Astrocyte (in vitro differentiated cells and primary cell): ENCODE measurements at regions not wholly inside any gene's neighbourhood (a gene's known extent, or its start where the extent isn't known, plus 50 kb on each side); places are given as distances from the start of the nearest gene placed in this dataset.

Source experiments
- DNase-seq: peaks from one replicate; pipeline ENCODE4 v3.0.0-alpha.2; 2010; ENCODE audit warnings: low read depth
- FAIRE-seq: peaks from 2 replicates; lab custom pipeline; 2011; peaks lifted over from hg19 to GRCh38; lab: Jason Lieb, UNC
- H2AFZ ChIP-seq: 2 replicates; pipeline ENCODE4 v1.6.0; 2012; ENCODE audit warnings: low read depth, low read length, inconsistent platforms
- H3K27ac ChIP-seq: 2 replicates; pipeline ENCODE4 v1.5.1; 2011; ENCODE audit warnings: low read depth, low read length, inconsistent platforms
- H3K27me3 ChIP-seq: 2 replicates; pipeline ENCODE4 v1.6.0; 2011; ENCODE audit warnings: low read length, inconsistent platforms; ENCODE audit not compliant: insufficient read depth
- H3K36me3 ChIP-seq: 2 replicates; pipeline ENCODE4 v1.5.1; 2011; ENCODE audit warnings: low read length, inconsistent platforms; ENCODE audit not compliant: insufficient read depth
- H3K4me1 ChIP-seq: 2 replicates; pipeline ENCODE4 v1.5.1; 2011; ENCODE audit warnings: low read length, inconsistent platforms; ENCODE audit not compliant: insufficient read depth
- H3K4me2 ChIP-seq: 2 replicates; pipeline ENCODE4 v1.6.0; 2012; ENCODE audit warnings: low read length, inconsistent platforms
- H3K4me3 ChIP-seq: 2 replicates; pipeline ENCODE4 v1.5.1; 2011; ENCODE audit warnings: low read depth, mild to moderate bottlenecking, low read length, inconsistent platforms; ENCODE audit not compliant: insufficient read depth
- H3K79me2 ChIP-seq: 2 replicates; pipeline ENCODE4 v1.6.0; 2012; ENCODE audit warnings: mild to moderate bottlenecking, low read length, inconsistent platforms; ENCODE audit not compliant: insufficient read depth
- H3K9ac ChIP-seq: 2 replicates; pipeline ENCODE4 v1.6.0; 2012; ENCODE audit warnings: mild to moderate bottlenecking, low read length, inconsistent platforms
- H3K9me3 ChIP-seq: 2 replicates; pipeline ENCODE4 v1.5.1; 2012; ENCODE audit warnings: low read depth, mild to moderate bottlenecking, low read length, inconsistent platforms; ENCODE audit not compliant: insufficient read depth
- H4K20me1 ChIP-seq: 2 replicates; pipeline ENCODE4 v1.6.0; 2012; ENCODE audit warnings: low read length, inconsistent platforms; ENCODE audit not compliant: insufficient read depth
- H3K27ac Mint-ChIP-seq: one replicate; pipeline ENCODE4 v1.8.0; 2021; ENCODE audit warnings: mild to moderate bottlenecking, mixed read lengths; ENCODE audit not compliant: unreplicated experiment
- H3K27me3 Mint-ChIP-seq: one replicate; pipeline ENCODE4 v1.8.0; 2021; ENCODE audit warnings: low read depth, mixed read lengths; ENCODE audit not compliant: unreplicated experiment
- H3K36me3 Mint-ChIP-seq: one replicate; pipeline ENCODE4 v1.8.0; 2021; ENCODE audit warnings: low read depth, mixed read lengths; ENCODE audit not compliant: unreplicated experiment
- H3K4me1 Mint-ChIP-seq: one replicate; pipeline ENCODE4 v1.8.0; 2021; ENCODE audit warnings: low read depth, mixed read lengths; ENCODE audit not compliant: unreplicated experiment
- H3K4me3 Mint-ChIP-seq: one replicate; pipeline ENCODE4 v1.8.0; 2021; ENCODE audit warnings: mild to moderate bottlenecking, moderate library complexity, mixed read lengths; ENCODE audit not compliant: unreplicated experiment
- H3K9me3 Mint-ChIP-seq: one replicate; pipeline ENCODE4 v1.8.0; 2021; ENCODE audit warnings: mild to moderate bottlenecking, mixed read lengths; ENCODE audit not compliant: unreplicated experiment
- CTCF ChIP-seq: IDR thresholded peaks from 2 replicates; pipeline ENCODE4 v1.5.1; 2011; ENCODE audit warnings: low read depth, mild to moderate bottlenecking, inconsistent platforms, low read length, moderate library complexity; ENCODE audit not compliant: insufficient read depth
- EZH2 ChIP-seq: IDR thresholded peaks from 2 replicates; pipeline ENCODE4 v1.6.1; 2012; ENCODE audit warnings: mild to moderate bottlenecking, low read length, inconsistent platforms; ENCODE audit not compliant: insufficient read depth

GRCh38 chr7:109158246-109158645, 588.6 kb downstream of the DNAJB9 start:
- FAIRE-seq = no peak

GRCh38 chr7:109176661-109177060, 607.0 kb downstream of the DNAJB9 start:
- no peaks in the 10 kb centered on the region for H3K4me1 ChIP-seq
- no peak overlapping the region for H2AFZ ChIP-seq
- no peaks in the 10 kb centered on the region for H3K27me3 ChIP-seq
- Mint-ChIP-seq H3K27ac (no peak overlapping the region), H3K9me3 (no peaks in the 10 kb centered on the region), H3K4me3 (no peak overlapping the region), H3K36me3 (no peaks in the 10 kb centered on the region), H3K27me3 (no peaks in the 10 kb centered on the region), H3K4me1 (no peaks in the 10 kb centered on the region)
- H3K4me2 ChIP-seq = no peak overlapping the region
- no peak for DNase-seq
- TF ChIP-seq CTCF = no peak
- no peak for TF ChIP-seq EZH2
- no peaks in the 10 kb centered on the region for H3K9me3 ChIP-seq
- no peaks in the 10 kb centered on the region for H4K20me1 ChIP-seq
- no peak overlapping the region for H3K27ac ChIP-seq
- no peak overlapping the region for H3K4me3 ChIP-seq
- H3K36me3 ChIP-seq = no peaks in the 10 kb centered on the region
- no peak for FAIRE-seq
- H3K79me2 ChIP-seq = no peaks in the 10 kb centered on the region
- H3K9ac ChIP-seq = no peak overlapping the region

More at GRCh38 chr7:109158246-109158645, 588.6 kb downstream of the DNAJB9 start:
- Mint-ChIP-seq H3K36me3 (no peaks in the 10 kb centered on the region), H3K27me3 (no peaks in the 10 kb centered on the region), H3K27ac (no peak overlapping the region), H3K4me3 (no peak overlapping the region), H3K4me1 (no peaks in the 10 kb centered on the region), H3K9me3 (no peaks in the 10 kb centered on the region)
- Histone ChIP-seq H3K27ac (no peak overlapping the region), H3K27me3 (no peaks in the 10 kb centered on the region), H2AFZ (no peak overlapping the region), H3K9ac (no peak overlapping the region), H3K4me3 (no peak overlapping the region), H3K36me3 (no peaks in the 10 kb centered on the region), H3K9me3 (no peaks in the 10 kb centered on the region), H3K4me1 (no peaks in the 10 kb centered on the region), H3K79me2 (no peaks in the 10 kb centered on the region), H3K4me2 (no peak overlapping the region), H4K20me1 (no peaks in the 10 kb centered on the region)
- TF ChIP-seq CTCF (no peak), EZH2 (no peak)
- DNase-seq = no peak

- Histone ChIP-seq H3K9ac (no peak overlapping the region), H3K27me3 (no peaks in the 10 kb centered on the region), H3K36me3 (no peaks in the 10 kb centered on the region), H3K4me1 (no peaks in the 10 kb centered on the region), H3K4me3 (no peak overlapping the region), H3K79me2 (no peaks in the 10 kb centered on the region), H3K4me2 (no peak overlapping the region), H3K9me3 (no peaks in the 10 kb centered on the region), H3K27ac (no peak overlapping the region), H2AFZ (no peak overlapping the region), H4K20me1 (no peaks in the 10 kb centered on the region)
- Mint-ChIP-seq H3K36me3 (no peaks in the 10 kb centered on the region), H3K27me3 (no peaks in the 10 kb centered on the region), H3K9me3 (peaks cover 3% of the 10 kb centered on the region), H3K27ac (no peak overlapping the region), H3K4me1 (no peaks in the 10 kb centered on the region), H3K4me3 (no peak overlapping the region)
- FAIRE-seq = no peak
- TF ChIP-seq CTCF (no peak), EZH2 (no peak)
- DNase-seq = no peak
Observed at GRCh38 chr7:109178342-109178741, 608.7 kb downstream of the DNAJB9 start.
